Left lung (tissue), 4 donors: ENCODE measurements at regions not wholly inside any gene's neighbourhood (a gene's known extent, or its start where the extent isn't known, plus 50 kb on each side); places are given as distances from the start of the nearest gene placed in this dataset.

Experiments
- ATAC-seq: fragments of 200-7000 bp; cut with Tn5 transposase; one replicate; pipeline ENCODE4 v1.9.1; 2020; ENCODE audit warnings: moderate library complexity
- DNase-seq, 4 donors: peaks; one replicate each; pipeline ENCODE4 v3.0.0-alpha.2; 2013 to 2020
- H3K27ac ChIP-seq, 2 donors: fragments of 200-600 bp; sonication (generic) in 1 of 2; one replicate each; pipeline versions ENCODE4 v1.5.0 to v1.8.0; 2020 to 2021
- H3K27me3 ChIP-seq, 2 donors: fragments of 200-600 bp; sonication (generic) in 1 of 2; one replicate each; pipeline versions ENCODE4 v1.5.0 to v1.8.0; 2020 to 2021
- H3K36me3 ChIP-seq, 2 donors: fragments of 200-600 bp; sonication (generic) in 1 of 2; one replicate each; pipeline versions ENCODE4 v1.5.0 to v1.8.0; 2020 to 2021
- H3K4me1 ChIP-seq, 2 donors: fragments of 200-600 bp; one replicate each; pipeline ENCODE4 v1.8.0; 2021
- H3K4me3 ChIP-seq, 2 donors: fragments of 200-600 bp; sonication (generic) in 1 of 2; one replicate each; pipeline versions ENCODE4 v1.5.0 to v1.8.0; 2020 to 2021; ENCODE audit warnings: mild to moderate bottlenecking in 1 of 2
- H3K9me3 ChIP-seq, 2 donors: fragments of 200-600 bp; sonication (generic) in 1 of 2; one replicate each; pipeline versions ENCODE4 v1.5.0 to v1.8.0; 2020 to 2021
- CTCF ChIP-seq, 2 donors: fragments of 200-600 bp; sonication (generic) in 1 of 2; IDR thresholded peaks; one replicate each; pipeline versions ENCODE4 v1.5.0 to v1.8.0; 2021; ENCODE audit warnings: antibody characterized with exemption in 2 of 2
- intact Hi-C, 2 donors: fragments of 100-400 bp; cut with DNase I; formaldehyde crosslinking; loops; one replicate each; pipeline versions ENCODE4 v1.11.2 to v1.14.2; 2022
- donor health status: DM: no; HTN: yes; CAD: no.
- donor health status: DM: no; HTN: no; CAD: no.

GRCh38 chr5:3392306-3392939 lies 203.2 kb upstream of the IRX1 start:
- intact Hi-C loops = no loop called here
- H3K27me3 ChIP-seq = no peaks in the 10 kb centered on the region
- no peak for DNase-seq
- no peak overlapping the region for H3K4me3 ChIP-seq
- no peak for TF ChIP-seq CTCF (IDR thresholded peaks at IDR 0.05)
- no peaks in the 10 kb centered on the region for H3K9me3 ChIP-seq
- no peak overlapping the region for H3K27ac ChIP-seq
- no peak for ATAC-seq
- no peaks in the 10 kb centered on the region for H3K36me3 ChIP-seq
- no peaks in the 10 kb centered on the region for H3K4me1 ChIP-seq

- H3K4me3 ChIP-seq = no peak overlapping the region
- H3K36me3 ChIP-seq = no peaks in the 10 kb centered on the region
- TF ChIP-seq CTCF (IDR thresholded peaks at IDR 0.05) = no peak
- no peak overlapping the region for H3K27ac ChIP-seq
- no peak for DNase-seq
- no peaks in the 10 kb centered on the region for H3K4me1 ChIP-seq
- ATAC-seq = no peak
- intact Hi-C loops = no loop called here
- H3K9me3 ChIP-seq = no peaks in the 10 kb centered on the region
- H3K27me3 ChIP-seq = no peaks in the 10 kb centered on the region
Measured at GRCh38 chr5:3391210-3391609, 204.4 kb upstream of the IRX1 start.

GRCh38 chr5:3389471-3390026 lies 206.1 kb upstream of the IRX1 start:
- no peak overlapping the region for H3K4me3 ChIP-seq
- H3K9me3 ChIP-seq = no peaks in the 10 kb centered on the region
- DNase-seq = no peak
- H3K27me3 ChIP-seq = no peaks in the 10 kb centered on the region
- no peak for ATAC-seq
- no peaks in the 10 kb centered on the region for H3K36me3 ChIP-seq
- H3K4me1 ChIP-seq = no peaks in the 10 kb centered on the region
- intact Hi-C loops = no loop called here
- no peak for TF ChIP-seq CTCF (IDR thresholded peaks at IDR 0.05)
- no peak overlapping the region for H3K27ac ChIP-seq

GRCh38 chr5:3386637-3387036 lies 209.0 kb upstream of the IRX1 start:
- intact Hi-C loops = no loop called here
- Histone ChIP-seq H3K27me3 (no peaks in the 10 kb centered on the region), H3K4me3 (no peak overlapping the region), H3K9me3 (peaks cover 0 to 4% of the 10 kb centered on the region in 2 donors), H3K4me1 (no peaks in the 10 kb centered on the region), H3K27ac (no peak overlapping the region), H3K36me3 (no peaks in the 10 kb centered on the region)
- no peak for DNase-seq
- TF ChIP-seq CTCF (IDR thresholded peaks at IDR 0.05) = no peak
- ATAC-seq = no peak

DNA sequence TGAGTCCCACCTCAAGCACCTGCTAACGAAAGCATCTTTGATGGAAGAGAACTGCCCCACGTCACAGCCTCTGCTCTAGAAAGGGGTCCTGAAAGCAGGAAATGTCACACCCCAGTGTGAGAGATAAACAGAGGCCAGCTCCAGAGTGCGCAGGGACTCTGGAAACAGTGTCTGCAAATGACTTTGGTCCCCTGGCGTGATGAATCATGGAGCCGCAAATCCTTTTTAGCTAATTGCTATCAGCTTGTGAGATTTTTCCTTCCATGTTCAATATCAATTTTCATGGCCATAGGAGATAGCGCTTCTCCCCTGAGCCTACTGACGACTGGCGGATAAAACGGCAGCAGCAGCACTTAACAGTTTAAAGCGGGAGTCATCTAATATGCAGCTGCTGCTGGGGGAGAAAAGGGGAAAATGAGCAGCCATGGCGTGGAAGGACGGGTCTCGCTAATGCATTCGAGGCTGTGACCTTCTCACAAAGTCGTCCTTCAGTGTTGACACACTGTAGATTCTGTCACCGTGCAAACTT lies 209.6 kb upstream of the IRX1 start:
- Histone ChIP-seq H3K27me3 (no peaks in the 10 kb centered on the region), H3K27ac (no peak overlapping the region)
- ATAC-seq = no peak

More for the DNA sequence above, 209.6 kb upstream of the IRX1 start:
- no peak overlapping the region for H3K4me3 ChIP-seq
- H3K4me1 ChIP-seq = no peaks in the 10 kb centered on the region
- peaks cover 0 to 4% of the 10 kb centered on the region in 2 donors for H3K9me3 ChIP-seq
- no peak for DNase-seq
- intact Hi-C loops = no loop called here
- TF ChIP-seq CTCF (IDR thresholded peaks at IDR 0.05) = no peak
- no peaks in the 10 kb centered on the region for H3K36me3 ChIP-seq
